ENCODE measurements at regions not wholly inside any gene's neighbourhood (a gene's known extent, or its start where the extent isn't known, plus 50 kb on each side); places are given as distances from the start of the nearest gene placed in this dataset.

GRCh38 chr7:23969443-23969842 is 259.4 kb downstream of the STK31 start:
- CTCF ChIA-PET, result interaction anchor here (1.6 kb wide), 1 partner anchor 30 kb away, joined by 3 read pairs; no protein-coding TSS in a partner anchor
- no peaks in the 10 kb centered on the region for H4K20me1 ChIP-seq (ENCODE audit: insufficient read depth)
- H3K4me1 ChIP-seq (ENCODE audit: control insufficient read depth in 1 of 2, insufficient read depth in 2 of 2, low read length in 2 of 2), result no peaks in the 10 kb centered on the region
- RAD21 ChIA-PET (ENCODE audit: low non-redundant PET in 1 of 2, low total read pairs in 2 of 2, uncharacterized antibody in 2 of 2, unreplicated experiment in 2 of 2), result no interaction called here
- H3K9me3 ChIP-seq (ENCODE audit: control insufficient read depth in 1 of 2, insufficient read depth in 1 of 2, low read depth in 1 of 2, low read length in 2 of 2), result no peaks in the 10 kb centered on the region
- no peak overlapping the region for H2AFZ ChIP-seq (ENCODE audit: low read depth, low read length, poor library complexity, severe bottlenecking)
- DNase-seq (ENCODE audit: low read depth, low spot score), result no peak
- no TSS peak for BruUV-seq (replicated peaks)
- no peaks in the 10 kb centered on the region for H3K79me2 ChIP-seq (ENCODE audit: insufficient read depth, low read length)
- no peak for ATAC-seq
- TF ChIP-seq SIN3A (IDR thresholded peaks at IDR 0.05; ENCODE audit: low read depth), result no peak
- TF ChIP-seq SRF (IDR thresholded peaks at IDR 0.05; ENCODE audit: low read depth), result no peak
- TF ChIP-seq ZBTB33 (IDR thresholded peaks at IDR 0.05; ENCODE audit: extremely low read depth, insufficient replicate concordance, low read length), result no peak
- no peak for TF ChIP-seq CEBPB (IDR thresholded peaks at IDR 0.05; ENCODE audit: low read depth)
- TF ChIP-seq ATF3 (IDR thresholded peaks at IDR 0.05), result no peak
- H3K9me2 ChIP-seq (ENCODE audit: insufficient read depth), result no peaks in the 10 kb centered on the region
- no peaks in the 10 kb centered on the region for H3K27me3 ChIP-seq (ENCODE audit: insufficient read depth, low read length)
- H3K27ac ChIP-seq (ENCODE audit: low read depth, low read length), result no peak overlapping the region
- H3K9ac ChIP-seq (ENCODE audit: low read length), result no peak overlapping the region
- H3K4me3 ChIP-seq (replicated peaks in 1 of 2; ENCODE audit: low read depth in 1 of 2, low read length in 2 of 2), result no peak overlapping the region
- POLR2A ChIA-PET, result no interaction called here
- no peaks in the 10 kb centered on the region for H3K36me3 ChIP-seq (ENCODE audit: control insufficient read depth in 1 of 2, insufficient read depth in 2 of 2, low read length in 2 of 2)
- no peak overlapping the region for H3K4me2 ChIP-seq (ENCODE audit: low read length)
- intact Hi-C loops (cut with micrococcal nuclease), result no loop called here

GRCh38 chr7:23970193-23970592 is 260.2 kb downstream of the STK31 start:
- Histone ChIP-seq H4K20me1 (ENCODE audit: insufficient read depth) (no peaks in the 10 kb centered on the region), H3K9me2 (ENCODE audit: insufficient read depth) (no peaks in the 10 kb centered on the region), H3K36me3 (ENCODE audit: control insufficient read depth in 1 of 2, insufficient read depth in 2 of 2, low read length in 2 of 2) (no peaks in the 10 kb centered on the region), H3K4me1 (ENCODE audit: control insufficient read depth in 1 of 2, insufficient read depth in 2 of 2, low read length in 2 of 2) (no peaks in the 10 kb centered on the region), H3K4me2 (ENCODE audit: low read length) (no peak overlapping the region), H3K9me3 (ENCODE audit: control insufficient read depth in 1 of 2, insufficient read depth in 1 of 2, low read depth in 1 of 2, low read length in 2 of 2) (no peaks in the 10 kb centered on the region), H3K27ac (ENCODE audit: low read depth, low read length) (no peak overlapping the region), H3K4me3 (replicated peaks in 1 of 2; ENCODE audit: low read depth in 1 of 2, low read length in 2 of 2) (no peak overlapping the region), H3K27me3 (ENCODE audit: insufficient read depth, low read length) (no peaks in the 10 kb centered on the region), H3K9ac (ENCODE audit: low read length) (no peak overlapping the region), H2AFZ (ENCODE audit: low read depth, low read length, poor library complexity, severe bottlenecking) (no peak overlapping the region), H3K79me2 (ENCODE audit: insufficient read depth, low read length) (no peaks in the 10 kb centered on the region)
- ChIA-PET RAD21 (ENCODE audit: low non-redundant PET in 1 of 2, low total read pairs in 2 of 2, uncharacterized antibody in 2 of 2, unreplicated experiment in 2 of 2) (no interaction called here), POLR2A (no interaction called here), CTCF (no interaction called here)
- TF ChIP-seq ELF1 (IDR thresholded peaks at IDR 0.05; ENCODE audit: borderline replicate concordance, low read depth), result no peak
- TF ChIP-seq SRF (IDR thresholded peaks at IDR 0.05; ENCODE audit: low read depth), result no peak
- TF ChIP-seq CBX3 (IDR thresholded peaks at IDR 0.05; ENCODE audit: low read depth), result no peak
- TF ChIP-seq FOSL1 (IDR thresholded peaks at IDR 0.05; ENCODE audit: low read depth), result no peak
- no TSS peak for BruUV-seq (replicated peaks)
- DNase-seq (ENCODE audit: low read depth, low spot score), result no peak
- intact Hi-C loops (cut with micrococcal nuclease), result no loop called here
- ATAC-seq, result no peak
